ENCODE measurements at regions not wholly inside any gene's neighbourhood (a gene's known extent, or its start where the extent isn't known, plus 50 kb on each side); places are given as distances from the start of the nearest gene placed in this dataset.
"Not testable (repeated sequence)": the region's sequence is repeated elsewhere in the genome, so short reads cannot be mapped to it uniquely, and the experiment has no call there.

- H3K27ac Mint-ChIP-seq, result no peak overlapping the region
- no peak overlapping the region for H3K4me3 Mint-ChIP-seq
- H3K27me3 Mint-ChIP-seq, result no peaks in the 10 kb centered on the region
- peaks cover 9% of the 10 kb centered on the region for H3K4me1 Mint-ChIP-seq
- H3K9me3 Mint-ChIP-seq, result no peaks in the 10 kb centered on the region
- H3K36me3 Mint-ChIP-seq, result no peaks in the 10 kb centered on the region
- no peak for DNase-seq
Measured at GRCh38 chr10:30540276-30540675, 89.3 kb downstream of the LYZL2 start.

- H3K4me1 Mint-ChIP-seq, result peaks cover 11% of the 10 kb centered on the region
- H3K9me3 Mint-ChIP-seq, result no peaks in the 10 kb centered on the region
- H3K27me3 Mint-ChIP-seq, result no peaks in the 10 kb centered on the region
- no peak for DNase-seq
- H3K4me3 Mint-ChIP-seq, result no peak overlapping the region
- H3K27ac Mint-ChIP-seq, result no peak overlapping the region
- H3K36me3 Mint-ChIP-seq, result no peaks in the 10 kb centered on the region
Measured at GRCh38 chr10:30538086-30538485, 91.5 kb downstream of the LYZL2 start.

GRCh38 chr10:30537586-30537985 lies 92.0 kb downstream of the LYZL2 start:
- Mint-ChIP-seq H3K27me3 (no peaks in the 10 kb centered on the region), H3K9me3 (no peaks in the 10 kb centered on the region), H3K36me3 (no peaks in the 10 kb centered on the region), H3K4me1 (peaks cover 8% of the 10 kb centered on the region), H3K27ac (no peak overlapping the region), H3K4me3 (no peak overlapping the region)
- no peak for DNase-seq

- not testable (repeated sequence) for H3K4me3 Mint-ChIP-seq, H3K36me3 Mint-ChIP-seq, H3K27ac Mint-ChIP-seq, DNase-seq, H3K27me3 Mint-ChIP-seq, H3K4me1 Mint-ChIP-seq, H3K9me3 Mint-ChIP-seq
Measured at GRCh38 chr10:30537158-30537557, 92.4 kb downstream of the LYZL2 start.

GRCh38 chr10:30536578-30536977 lies 93.0 kb downstream of the LYZL2 start:
- H3K4me3 Mint-ChIP-seq, result no peak overlapping the region
- no peak for DNase-seq
- H3K9me3 Mint-ChIP-seq, result no peaks in the 10 kb centered on the region
- no peaks in the 10 kb centered on the region for H3K36me3 Mint-ChIP-seq
- H3K27me3 Mint-ChIP-seq, result no peaks in the 10 kb centered on the region
- peaks cover 11% of the 10 kb centered on the region for H3K4me1 Mint-ChIP-seq
- no peak overlapping the region for H3K27ac Mint-ChIP-seq

- Mint-ChIP-seq H3K27me3 (no peaks in the 10 kb centered on the region), H3K4me3 (no peak overlapping the region), H3K36me3 (no peaks in the 10 kb centered on the region), H3K9me3 (no peaks in the 10 kb centered on the region), H3K27ac (no peak overlapping the region), H3K4me1 (peaks cover 11% of the 10 kb centered on the region)
- no peak for DNase-seq
Measured at GRCh38 chr10:30535677-30536076, 93.9 kb downstream of the LYZL2 start.

GRCh38 chr10:30534465-30535144 lies 94.9 kb downstream of the LYZL2 start:
- no peak overlapping the region for H3K27ac Mint-ChIP-seq
- peak; percentile 59 for DNase-seq

GRCh38 chr10:30531751-30532530 lies 97.6 kb downstream of the LYZL2 start:
- no peaks in the 10 kb centered on the region for H3K9me3 Mint-ChIP-seq
- no peak for DNase-seq
- H3K4me3 Mint-ChIP-seq, result no peak overlapping the region
- H3K27ac Mint-ChIP-seq, result peak overlapping the region; percentile 51
- peaks cover 40% of the 10 kb centered on the region for H3K4me1 Mint-ChIP-seq
- no peaks in the 10 kb centered on the region for H3K36me3 Mint-ChIP-seq
- H3K27me3 Mint-ChIP-seq, result no peaks in the 10 kb centered on the region

More at GRCh38 chr10:30534465-30535144, 94.9 kb downstream of the LYZL2 start:
- no peaks in the 10 kb centered on the region for H3K9me3 Mint-ChIP-seq
- no peak overlapping the region for H3K4me3 Mint-ChIP-seq
- H3K27me3 Mint-ChIP-seq, result no peaks in the 10 kb centered on the region
- peaks cover 19% of the 10 kb centered on the region for H3K4me1 Mint-ChIP-seq
- H3K36me3 Mint-ChIP-seq, result no peaks in the 10 kb centered on the region

- H3K36me3 Mint-ChIP-seq, result no peaks in the 10 kb centered on the region
- H3K27ac Mint-ChIP-seq, result peak overlapping the region; percentile 95
- DNase-seq, result peak; percentile 80
Measured at GRCh38 chr10:30529373-30529998, 95.5 kb downstream of the MAP3K8 start.

GRCh38 chr10:30528429-30528786 lies 94.4 kb downstream of the MAP3K8 start:
- H3K27ac Mint-ChIP-seq, result no peak overlapping the region
- no peak for DNase-seq
- no peaks in the 10 kb centered on the region for H3K27me3 Mint-ChIP-seq
- no peaks in the 10 kb centered on the region for H3K9me3 Mint-ChIP-seq
- no peak overlapping the region for H3K4me3 Mint-ChIP-seq
- no peaks in the 10 kb centered on the region for H3K36me3 Mint-ChIP-seq
- peaks cover 55% of the 10 kb centered on the region for H3K4me1 Mint-ChIP-seq

More at GRCh38 chr10:30529373-30529998, 95.5 kb downstream of the MAP3K8 start:
- H3K9me3 Mint-ChIP-seq, result no peaks in the 10 kb centered on the region
- peaks cover 55% of the 10 kb centered on the region for H3K4me1 Mint-ChIP-seq
- no peaks in the 10 kb centered on the region for H3K27me3 Mint-ChIP-seq
- H3K4me3 Mint-ChIP-seq, result peak overlapping the region; percentile 82

GRCh38 chr10:30527623-30528428 lies 93.8 kb downstream of the MAP3K8 start:
- no peaks in the 10 kb centered on the region for H3K27me3 Mint-ChIP-seq
- peaks cover 55% of the 10 kb centered on the region for H3K4me1 Mint-ChIP-seq
- no peak for DNase-seq
- H3K36me3 Mint-ChIP-seq, result no peaks in the 10 kb centered on the region
- peak overlapping the region; percentile 59 for H3K27ac Mint-ChIP-seq
- no peak overlapping the region for H3K4me3 Mint-ChIP-seq
- H3K9me3 Mint-ChIP-seq, result no peaks in the 10 kb centered on the region

GRCh38 chr10:30522661-30523078 lies 88.7 kb downstream of the MAP3K8 start:
- peaks cover 22% of the 10 kb centered on the region for H3K4me1 Mint-ChIP-seq
- H3K9me3 Mint-ChIP-seq, H3K36me3 Mint-ChIP-seq, H3K27me3 Mint-ChIP-seq, DNase-seq, H3K4me3 Mint-ChIP-seq, H3K27ac Mint-ChIP-seq: not testable (repeated sequence)

GRCh38 chr10:30518907-30519306 lies 84.9 kb downstream of the MAP3K8 start:
- H3K9me3 Mint-ChIP-seq, result peaks cover 5% of the 10 kb centered on the region
- no peak overlapping the region for H3K27ac Mint-ChIP-seq
- H3K27me3 Mint-ChIP-seq, result no peaks in the 10 kb centered on the region
- H3K36me3 Mint-ChIP-seq, result peaks cover 2% of the 10 kb centered on the region
- DNase-seq, result no peak
- no peaks in the 10 kb centered on the region for H3K4me1 Mint-ChIP-seq
- H3K4me3 Mint-ChIP-seq, result no peak overlapping the region
